Kidney capillary endothelial cell (primary cell): ENCODE measurements at regions not wholly inside any gene's neighbourhood (a gene's known extent, or its start where the extent isn't known, plus 50 kb on each side); places are given as distances from the start of the nearest gene placed in this dataset.
"Not testable (repeated sequence)": the region's sequence is repeated elsewhere in the genome, so short reads cannot be mapped to it uniquely, and the experiment has no call there.

Source experiments
- DNase-seq: peaks from one replicate; pipeline ENCODE4 v3.0.0-alpha.2; 2018; ENCODE audit warnings: low spot score

- no peak for DNase-seq
These were observed 376.2 kb downstream of the CDH10 start for GRCh38 chr5:24268482-24269056.

- not testable (repeated sequence) for DNase-seq
These were observed 373.1 kb downstream of the CDH10 start for GRCh38 chr5:24271702-24272118.

DNA sequence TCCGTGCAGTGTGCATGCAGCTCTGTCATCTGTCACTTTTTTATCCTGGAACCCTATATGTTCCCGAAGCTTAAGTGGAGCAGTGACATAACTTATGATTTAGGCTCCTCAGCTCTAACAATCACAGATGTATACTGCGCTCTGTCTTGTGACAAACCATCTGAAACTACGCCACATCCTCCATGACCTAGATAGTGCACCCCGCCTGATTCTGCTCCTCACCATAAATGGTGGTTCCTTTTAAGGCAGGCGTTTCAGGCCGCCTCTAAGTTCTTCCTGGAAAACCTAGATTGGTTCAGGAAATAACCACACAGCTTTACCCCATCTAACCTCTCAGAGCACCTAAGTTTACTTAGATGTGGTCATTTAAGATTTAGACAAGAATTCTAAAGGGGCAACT lies 372.0 kb downstream of the CDH10 start:
- no peak for DNase-seq

- DNase-seq: no peak
These were observed 364.6 kb downstream of the CDH10 start for GRCh38 chr5:24280215-24280614.

DNA sequence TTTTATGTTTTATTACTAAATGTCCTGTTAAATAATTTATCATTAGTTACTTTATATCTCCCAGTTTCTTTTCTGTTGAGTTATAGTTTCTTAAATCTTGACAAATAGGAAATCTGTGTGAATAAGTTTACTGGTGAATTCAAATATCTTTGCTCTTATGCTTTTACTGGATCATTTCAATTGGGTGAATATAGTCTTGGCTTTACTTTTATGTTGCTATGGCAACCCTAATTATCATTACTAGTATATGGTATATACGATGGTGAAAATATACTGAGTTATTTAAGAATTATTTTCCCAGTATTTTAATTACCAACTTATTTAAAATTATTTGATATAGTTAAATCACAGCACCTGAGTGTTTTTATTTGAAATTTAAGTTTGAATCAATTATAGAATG lies 363.0 kb downstream of the CDH10 start:
- no peak for DNase-seq

- DNase-seq: no peak
These were observed 355.0 kb downstream of the CDH10 start for GRCh38 chr5:24289582-24290335.

- DNase-seq: no peak
These were observed 354.2 kb downstream of the CDH10 start for GRCh38 chr5:24290536-24290935.

GRCh38 chr5:24291916-24292315 lies 352.9 kb downstream of the CDH10 start:
- no peak for DNase-seq

GRCh38 chr5:24294333-24294732 lies 350.4 kb downstream of the CDH10 start:
- no peak for DNase-seq

- DNase-seq: no peak
These were observed 330.7 kb downstream of the CDH10 start for GRCh38 chr5:24314106-24314505.

- DNase-seq: no peak
These were observed 324.1 kb downstream of the CDH10 start for GRCh38 chr5:24320643-24321042.

DNA sequence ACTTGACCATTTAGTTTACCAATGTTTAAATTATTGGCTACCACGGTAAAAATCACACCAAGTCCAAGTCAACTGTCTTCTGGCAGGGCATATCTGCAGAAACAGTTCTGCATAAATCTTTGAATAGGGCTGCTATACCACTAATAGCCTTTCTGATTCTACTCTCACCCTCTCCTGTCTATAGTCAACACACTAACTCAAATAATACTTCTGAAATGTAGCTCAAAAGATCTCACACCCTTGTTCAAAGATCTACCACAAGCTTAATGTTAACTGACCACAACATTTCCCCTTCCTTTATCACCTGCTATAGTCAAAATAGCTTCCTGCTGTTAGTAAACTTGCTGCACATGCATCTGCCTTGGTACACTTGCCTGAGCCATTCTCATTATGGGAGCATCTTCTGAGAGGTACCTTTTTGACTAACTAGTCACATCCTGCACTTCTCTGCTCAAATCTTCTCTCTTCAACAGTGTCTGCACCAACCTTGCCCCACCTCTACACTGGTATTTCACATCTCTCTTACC lies 319.4 kb downstream of the CDH10 start:
- no peak for DNase-seq

DNA sequence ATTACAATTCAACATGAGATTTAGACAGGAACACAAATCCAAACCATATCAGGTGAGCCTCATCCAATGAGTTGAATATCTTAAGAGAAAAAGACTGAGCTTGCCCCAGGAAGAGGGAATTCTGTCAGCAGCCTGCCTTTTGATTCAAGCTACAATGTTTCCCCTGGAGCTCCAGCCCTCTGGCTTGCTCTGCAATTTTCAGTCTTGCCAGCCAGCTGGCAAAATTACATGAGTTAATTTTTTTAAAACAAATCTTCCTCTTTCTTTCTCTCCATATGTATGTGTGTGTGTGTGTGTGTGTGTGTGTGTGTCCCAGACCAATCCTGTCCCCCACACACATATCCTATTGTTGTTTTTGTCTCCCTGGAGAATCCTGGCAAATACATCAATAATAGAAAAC lies 313.2 kb downstream of the CDH10 start:
- no peak for DNase-seq

- DNase-seq: no peak
These were observed 297.6 kb downstream of the CDH10 start for GRCh38 chr5:24347158-24347557.

- DNase-seq: no peak
These were observed 293.5 kb downstream of the CDH10 start for GRCh38 chr5:24351285-24351684.

DNA sequence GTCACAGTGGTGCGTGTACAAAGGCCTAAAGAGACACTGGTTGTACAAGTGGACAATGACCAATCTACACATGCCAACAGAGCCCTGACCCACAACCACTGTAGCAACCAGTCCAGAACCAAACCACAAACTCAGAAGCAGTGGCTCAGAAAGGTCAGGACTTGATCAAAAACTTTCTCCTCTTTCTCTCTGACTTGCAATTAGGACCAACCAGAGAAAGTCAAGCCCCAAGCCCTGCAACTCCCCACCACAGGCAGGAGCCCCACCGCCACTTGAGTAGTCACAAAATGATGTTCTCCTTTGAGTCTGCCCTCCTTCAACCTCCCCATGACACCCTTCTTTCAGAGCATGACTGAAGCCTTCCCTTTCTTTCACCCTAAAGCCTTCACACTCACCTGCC lies 291.8 kb downstream of the CDH10 start:
- DNase-seq: no peak

GRCh38 chr5:24353611-24354010 lies 291.2 kb downstream of the CDH10 start:
- no peak for DNase-seq

GRCh38 chr5:24363789-24364481 lies 280.8 kb downstream of the CDH10 start:
- DNase-seq: no peak

GRCh38 chr5:24364711-24365110 lies 280.1 kb downstream of the CDH10 start:
- no peak for DNase-seq

DNA sequence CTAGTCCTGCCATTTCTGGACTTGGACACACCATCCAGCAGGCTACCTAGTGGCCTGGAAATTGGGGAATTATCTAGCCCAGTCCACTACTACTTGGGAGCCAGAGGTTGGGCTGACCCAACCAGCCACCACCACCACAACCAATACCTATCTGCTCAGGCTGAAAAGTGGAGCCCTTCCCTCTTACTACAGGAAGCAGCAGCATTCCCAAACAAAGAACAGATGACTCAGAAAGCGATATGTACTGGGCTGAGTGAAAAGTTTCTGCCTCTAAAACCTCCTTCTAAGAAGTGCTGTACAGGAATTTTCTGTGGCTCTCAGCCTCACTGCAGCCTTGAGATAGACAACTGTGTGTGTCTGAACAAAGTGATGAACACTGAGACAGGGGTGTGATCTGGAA lies 279.4 kb downstream of the CDH10 start:
- DNase-seq: peak; percentile 10

GRCh38 chr5:24367216-24367615 lies 277.6 kb downstream of the CDH10 start:
- no peak for DNase-seq

DNA sequence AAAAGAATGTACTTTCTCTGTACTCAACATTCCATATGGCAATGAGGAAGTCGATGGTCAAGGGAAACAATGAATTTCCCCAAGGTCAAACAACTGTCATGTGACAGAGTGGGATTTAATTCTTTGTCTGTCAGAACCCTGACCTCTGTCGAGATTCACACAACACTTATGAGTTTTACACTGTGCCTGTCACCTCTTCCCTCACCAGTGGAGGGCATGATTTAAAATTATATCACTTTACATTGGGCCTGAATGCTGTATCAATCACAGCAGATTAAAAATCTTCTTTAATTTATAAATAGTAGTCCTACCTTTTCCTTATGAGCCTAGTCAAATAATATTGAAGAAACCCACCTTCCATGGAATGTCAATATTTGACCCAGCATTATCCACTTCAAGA lies 276.7 kb downstream of the CDH10 start:
- peak; percentile 6 for DNase-seq

DNA sequence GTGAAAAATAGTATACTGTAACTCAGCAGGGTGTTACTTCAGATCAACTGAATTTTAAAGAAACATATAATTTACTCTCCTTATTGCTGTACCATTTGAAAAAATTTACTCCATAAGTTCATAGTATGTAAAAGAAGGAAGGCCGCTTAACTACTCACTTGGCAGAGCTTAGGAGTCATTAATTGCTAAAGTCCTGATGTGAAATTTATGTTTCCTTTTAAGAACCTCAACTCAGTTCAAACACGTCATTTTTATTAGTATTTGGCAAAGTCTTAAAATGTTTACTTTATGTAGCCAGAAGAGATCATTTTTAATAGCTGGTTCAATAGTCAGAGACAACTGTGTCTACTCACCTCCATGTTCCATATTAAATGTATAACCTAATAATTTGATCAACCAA lies 268.6 kb downstream of the CDH10 start:
- no peak for DNase-seq
